ENCODE measurements at regions not wholly inside any gene's neighbourhood (a gene's known extent, or its start where the extent isn't known, plus 50 kb on each side); places are given as distances from the start of the nearest gene placed in this dataset.

- no peak overlapping the region for H3K4me3 ChIP-seq
- H3K27ac ChIP-seq = no peak overlapping the region
- no peaks in the 10 kb centered on the region for H3K36me3 ChIP-seq (replicated peaks in 1 of 2)
- WGBS, 4 donors = 79 to 93% (median 86%) methylated on average over 3 of the region's 3 CpGs
- no peaks in the 10 kb centered on the region for H3K9me3 ChIP-seq (replicated peaks in 1 of 3)
- TF ChIP-seq POLR2A (IDR thresholded peaks at IDR 0.05) (no peak), CTCF (IDR thresholded peaks at IDR 0.05) (no peak)
- DNase-seq = no peak
- no peaks in the 10 kb centered on the region for H3K4me1 ChIP-seq (replicated peaks in 1 of 2)
- intact Hi-C loops (cut with DNase I) = no loop called here
- H3K27me3 ChIP-seq = no peaks in the 10 kb centered on the region
These were observed 91.6 kb downstream of the CMC2 start for GRCh38 chr16:80915079-80915450.

GRCh38 chr16:80914379-80915078 is 92.2 kb downstream of the CMC2 start:
- TF ChIP-seq CTCF (IDR thresholded peaks at IDR 0.05) = no peak
- TF ChIP-seq POLR2A (IDR thresholded peaks at IDR 0.05) = no peak
- 87 to 91% (median 88%) methylated on average over 10 of the region's 10 CpGs for WGBS, 4 donors
- Histone ChIP-seq H3K27ac (no peak overlapping the region), H3K36me3 (replicated peaks in 1 of 2) (no peaks in the 10 kb centered on the region), H3K27me3 (no peaks in the 10 kb centered on the region), H3K4me1 (replicated peaks in 1 of 2) (no peaks in the 10 kb centered on the region), H3K4me3 (no peak overlapping the region), H3K9me3 (replicated peaks in 1 of 3) (no peaks in the 10 kb centered on the region)
- intact Hi-C loops (cut with DNase I) = no loop called here
- no peak for DNase-seq

- no peak for DNase-seq
- Histone ChIP-seq H3K4me3 (no peak overlapping the region), H3K27me3 (no peaks in the 10 kb centered on the region), H3K9me3 (replicated peaks in 1 of 3) (no peaks in the 10 kb centered on the region), H3K4me1 (replicated peaks in 1 of 2) (no peaks in the 10 kb centered on the region), H3K27ac (no peak overlapping the region), H3K36me3 (replicated peaks in 1 of 2) (no peaks in the 10 kb centered on the region)
- intact Hi-C loops (cut with DNase I) = no loop called here
- WGBS, 4 donors = 88 to 99% (median 92%) methylated on average over 4 of the region's 4 CpGs
- no peak for TF ChIP-seq POLR2A (IDR thresholded peaks at IDR 0.05)
- TF ChIP-seq CTCF (IDR thresholded peaks at IDR 0.05) = no peak
These were observed 93.3 kb downstream of the CMC2 start for GRCh38 chr16:80913397-80913796.

- no peaks in the 10 kb centered on the region for H3K9me3 ChIP-seq (replicated peaks in 1 of 3)
- H3K4me1 ChIP-seq (replicated peaks in 1 of 2) = no peaks in the 10 kb centered on the region
- no peaks in the 10 kb centered on the region for H3K27me3 ChIP-seq
- no peak for DNase-seq
- intact Hi-C loops (cut with DNase I) = no loop called here
- no peaks in the 10 kb centered on the region for H3K36me3 ChIP-seq (replicated peaks in 1 of 2)
- no peak overlapping the region for H3K4me3 ChIP-seq
- no peak overlapping the region for H3K27ac ChIP-seq
- WGBS, 4 donors = 70 to 81% (median 74%) methylated on average over 4 of the region's 4 CpGs
- TF ChIP-seq CTCF (IDR thresholded peaks at IDR 0.05) = no peak
- TF ChIP-seq POLR2A (IDR thresholded peaks at IDR 0.05) = no peak
These were observed 94.0 kb downstream of the CMC2 start for GRCh38 chr16:80912651-80913050.

All from adrenal gland (tissue), 9 donors.